IPS-18a (cell line): ENCODE measurements at regions not wholly inside any gene's neighbourhood (a gene's known extent, or its start where the extent isn't known, plus 50 kb on each side); places are given as distances from the start of the nearest gene placed in this dataset.

Experiments used
- H3K27ac ChIP-seq: one replicate; pipeline ENCODE4 v1.5.1; 2013; ENCODE audit warnings: low read length
- H3K27me3 ChIP-seq: one replicate; pipeline ENCODE4 v1.6.1; 2013; ENCODE audit warnings: mild to moderate bottlenecking, low read length; ENCODE audit not compliant: control insufficient read depth, insufficient read depth
- H3K36me3 ChIP-seq: one replicate; pipeline ENCODE4 v1.6.1; 2013; ENCODE audit warnings: low read depth, low read length; ENCODE audit not compliant: control insufficient read depth
- H3K4me1 ChIP-seq: one replicate; pipeline ENCODE4 v1.6.1; 2013; ENCODE audit warnings: low read depth, low read length; ENCODE audit not compliant: control insufficient read depth
- H3K4me3 ChIP-seq: one replicate; pipeline ENCODE4 v1.5.1; 2013; ENCODE audit warnings: low read length
- H3K9ac ChIP-seq: one replicate; pipeline ENCODE4 v1.6.1; 2013; ENCODE audit warnings: mild to moderate bottlenecking, low read length, moderate library complexity
- H3K9me3 ChIP-seq: one replicate; pipeline ENCODE4 v1.6.1; 2013; ENCODE audit warnings: low read depth, low read length; ENCODE audit not compliant: control insufficient read depth

DNA sequence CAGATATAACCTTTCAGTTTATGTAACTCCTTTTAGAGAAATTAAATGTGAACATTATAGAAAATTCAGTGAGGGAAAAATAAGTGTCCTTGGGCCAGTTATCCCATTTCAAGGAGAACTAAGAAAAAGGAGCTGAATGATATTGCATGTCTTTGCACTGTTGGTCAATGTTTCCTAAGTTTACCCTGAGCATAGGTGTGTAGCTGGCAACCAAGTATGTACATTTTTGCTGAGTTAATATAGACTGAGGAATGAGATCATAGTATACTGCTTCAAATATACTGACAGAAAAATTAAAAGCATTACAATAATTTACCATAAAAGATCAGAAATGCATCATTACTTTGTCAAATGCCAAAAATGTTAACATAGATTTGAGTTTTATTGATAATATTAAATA, 2128.7 kb upstream of the C9orf72 start:
- H3K9me3 ChIP-seq, result no peaks in the 10 kb centered on the region
- no peaks in the 10 kb centered on the region for H3K4me1 ChIP-seq
- no peaks in the 10 kb centered on the region for H3K36me3 ChIP-seq
- no peak overlapping the region for H3K9ac ChIP-seq
- no peak overlapping the region for H3K27ac ChIP-seq
- no peaks in the 10 kb centered on the region for H3K27me3 ChIP-seq
- no peak overlapping the region for H3K4me3 ChIP-seq

DNA sequence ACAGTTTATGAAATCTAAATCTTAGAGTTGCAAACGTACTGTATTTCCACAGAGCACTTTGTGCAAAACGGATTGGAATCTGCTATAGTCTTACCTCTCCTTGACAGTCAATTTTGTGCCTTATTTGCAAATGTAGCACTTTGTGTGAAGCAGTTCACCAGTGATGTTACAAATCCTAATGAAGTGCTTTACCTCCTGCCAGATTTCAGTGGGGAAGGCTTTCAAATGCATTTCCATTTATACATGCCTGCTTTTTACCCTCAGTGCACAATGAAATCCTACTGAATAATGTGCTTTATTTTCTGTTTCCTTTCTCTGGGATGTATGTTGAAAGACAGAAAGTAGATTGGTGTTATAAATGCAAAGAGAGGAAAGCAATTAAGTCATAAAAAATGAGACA, 2141.6 kb upstream of the C9orf72 start:
- Histone ChIP-seq H3K27me3 (no peaks in the 10 kb centered on the region), H3K4me3 (no peak overlapping the region), H3K4me1 (peaks cover 7% of the 10 kb centered on the region), H3K9me3 (no peaks in the 10 kb centered on the region), H3K36me3 (no peaks in the 10 kb centered on the region), H3K27ac (no peak overlapping the region), H3K9ac (no peak overlapping the region)

DNA sequence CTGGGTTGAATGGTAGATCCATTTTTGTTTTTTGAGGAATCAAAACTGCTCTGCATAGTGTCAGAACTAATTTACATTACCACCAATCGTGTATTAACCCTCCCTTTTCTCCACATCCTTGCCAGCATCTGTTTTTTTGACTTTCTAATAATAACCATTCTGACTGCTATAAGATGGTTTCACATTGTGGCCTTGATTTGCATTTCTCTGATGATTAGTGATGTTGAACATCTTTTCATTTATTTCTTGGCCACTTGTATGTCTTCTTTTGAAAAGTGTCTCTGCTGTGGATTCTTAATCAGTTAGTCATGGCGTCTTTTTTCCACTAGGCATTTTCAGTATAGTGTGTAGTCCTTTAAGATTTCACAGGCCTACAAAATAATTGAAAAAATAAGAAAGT, 2144.3 kb upstream of the C9orf72 start:
- Histone ChIP-seq H3K4me3 (no peak overlapping the region), H3K4me1 (peaks cover 7% of the 10 kb centered on the region), H3K27me3 (no peaks in the 10 kb centered on the region), H3K36me3 (no peaks in the 10 kb centered on the region), H3K9me3 (no peaks in the 10 kb centered on the region), H3K27ac (no peak overlapping the region), H3K9ac (no peak overlapping the region)

DNA sequence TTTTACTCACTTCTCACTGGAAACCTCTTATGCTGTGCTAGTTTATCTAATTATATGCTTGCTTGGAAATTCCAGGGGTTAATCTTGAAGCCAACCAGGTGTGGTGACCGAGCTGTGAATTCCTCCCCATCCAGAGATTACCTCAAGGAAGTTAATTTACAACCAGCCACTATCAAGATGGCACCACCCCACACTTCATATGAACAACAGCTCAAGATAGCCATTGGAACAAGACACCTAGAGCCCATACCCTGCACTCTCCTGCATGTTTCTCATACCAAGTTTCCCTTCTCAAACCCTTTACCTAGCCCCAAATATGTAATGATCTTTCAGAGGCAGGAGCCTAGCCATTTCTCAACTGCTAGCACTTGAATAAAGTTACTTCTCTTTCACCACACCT, 2156.9 kb upstream of the C9orf72 start:
- Histone ChIP-seq H3K27ac (no peak overlapping the region), H3K4me3 (no peak overlapping the region), H3K4me1 (no peaks in the 10 kb centered on the region), H3K9me3 (no peaks in the 10 kb centered on the region), H3K27me3 (no peaks in the 10 kb centered on the region), H3K36me3 (no peaks in the 10 kb centered on the region), H3K9ac (no peak overlapping the region)

DNA sequence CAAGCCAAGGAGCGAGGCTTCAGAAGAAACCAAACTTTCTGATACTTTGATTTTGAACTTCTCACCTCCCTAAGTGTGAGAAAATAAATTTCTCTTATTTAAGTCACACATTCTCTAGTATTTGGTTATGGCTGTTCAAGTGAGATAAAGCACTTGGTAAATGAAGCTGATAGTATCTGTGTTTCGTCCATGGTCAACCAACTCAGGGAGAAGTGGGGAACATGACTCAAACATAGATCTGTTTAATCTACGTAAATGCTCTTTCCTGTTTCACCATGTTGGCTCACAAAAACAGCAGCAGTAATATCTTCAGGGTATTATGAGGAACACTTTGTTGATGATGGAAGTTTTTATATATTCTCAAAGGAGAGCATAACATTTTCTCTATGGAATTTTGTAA, 2167.2 kb upstream of the C9orf72 start:
- H3K27me3 ChIP-seq, result no peaks in the 10 kb centered on the region
- no peak overlapping the region for H3K27ac ChIP-seq
- no peaks in the 10 kb centered on the region for H3K4me1 ChIP-seq
- H3K36me3 ChIP-seq, result no peaks in the 10 kb centered on the region
- H3K4me3 ChIP-seq, result no peak overlapping the region
- H3K9me3 ChIP-seq, result no peaks in the 10 kb centered on the region
- H3K9ac ChIP-seq, result no peak overlapping the region

DNA sequence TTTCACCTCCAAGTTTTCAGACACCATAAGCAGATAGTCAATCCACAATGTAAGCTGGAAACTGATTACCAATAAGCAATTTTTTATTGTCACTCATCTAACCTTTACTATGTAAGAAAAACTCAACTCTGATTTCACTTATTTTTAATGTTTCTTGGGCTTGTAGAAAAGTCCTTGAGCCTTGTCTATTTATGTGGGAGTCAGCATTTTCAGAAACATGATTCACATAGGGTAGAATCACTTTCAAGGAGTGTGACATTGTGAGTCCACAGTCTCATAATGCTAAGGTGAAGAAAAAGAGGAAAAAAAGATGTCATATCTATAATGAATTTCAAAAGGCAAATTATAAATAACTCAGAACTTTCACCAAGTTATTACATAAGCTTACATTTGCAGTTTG, 2167.9 kb upstream of the C9orf72 start:
- no peaks in the 10 kb centered on the region for H3K36me3 ChIP-seq
- no peak overlapping the region for H3K9ac ChIP-seq
- no peak overlapping the region for H3K27ac ChIP-seq
- no peak overlapping the region for H3K4me3 ChIP-seq
- H3K9me3 ChIP-seq, result no peaks in the 10 kb centered on the region
- H3K4me1 ChIP-seq, result no peaks in the 10 kb centered on the region
- no peaks in the 10 kb centered on the region for H3K27me3 ChIP-seq

DNA sequence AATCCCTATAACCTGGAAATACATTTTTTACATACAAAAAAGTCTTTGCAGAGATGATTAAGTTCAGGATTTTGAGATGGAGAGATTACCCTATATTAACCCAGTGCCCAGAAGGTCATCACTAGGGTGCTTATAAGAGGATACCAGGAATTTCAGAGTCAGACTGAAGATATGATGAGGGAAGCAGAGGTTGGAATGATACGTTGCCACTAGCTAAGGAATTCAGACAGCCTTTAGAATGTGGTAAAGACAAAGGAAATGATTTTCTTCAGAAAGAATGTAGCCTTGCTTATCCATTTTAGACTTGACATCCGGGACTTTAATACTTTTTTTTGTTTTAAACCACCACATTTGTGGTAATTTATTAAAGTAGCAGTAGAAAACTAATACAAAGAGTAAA, 2176.8 kb upstream of the C9orf72 start:
- H3K9ac ChIP-seq, result no peak overlapping the region
- H3K4me1 ChIP-seq, result no peaks in the 10 kb centered on the region
- H3K4me3 ChIP-seq, result no peak overlapping the region
- H3K36me3 ChIP-seq, result no peaks in the 10 kb centered on the region
- no peak overlapping the region for H3K27ac ChIP-seq
- H3K27me3 ChIP-seq, result no peaks in the 10 kb centered on the region
- H3K9me3 ChIP-seq, result no peaks in the 10 kb centered on the region

DNA sequence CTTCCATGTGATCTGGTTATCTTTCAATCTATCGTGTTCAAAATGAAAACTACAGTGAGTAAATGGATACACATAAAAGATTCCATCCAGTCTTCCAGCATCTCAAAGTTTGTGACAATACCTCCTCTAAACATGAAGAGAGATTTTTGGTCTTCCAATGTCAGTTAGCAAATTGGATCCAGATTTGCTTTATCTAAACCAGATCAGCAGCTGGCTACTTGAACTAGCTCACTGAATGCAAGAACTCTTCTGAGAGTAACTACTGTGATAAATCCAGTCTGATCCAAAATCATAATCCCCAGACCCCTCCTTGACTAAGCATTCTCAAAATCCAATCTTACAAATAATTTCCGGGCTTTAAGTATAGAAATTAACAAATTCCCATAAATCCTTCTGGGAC, 2177.9 kb upstream of the C9orf72 start:
- no peaks in the 10 kb centered on the region for H3K9me3 ChIP-seq
- no peak overlapping the region for H3K4me3 ChIP-seq
- no peak overlapping the region for H3K27ac ChIP-seq
- H3K9ac ChIP-seq, result no peak overlapping the region
- H3K36me3 ChIP-seq, result no peaks in the 10 kb centered on the region
- no peaks in the 10 kb centered on the region for H3K4me1 ChIP-seq
- H3K27me3 ChIP-seq, result no peaks in the 10 kb centered on the region

DNA sequence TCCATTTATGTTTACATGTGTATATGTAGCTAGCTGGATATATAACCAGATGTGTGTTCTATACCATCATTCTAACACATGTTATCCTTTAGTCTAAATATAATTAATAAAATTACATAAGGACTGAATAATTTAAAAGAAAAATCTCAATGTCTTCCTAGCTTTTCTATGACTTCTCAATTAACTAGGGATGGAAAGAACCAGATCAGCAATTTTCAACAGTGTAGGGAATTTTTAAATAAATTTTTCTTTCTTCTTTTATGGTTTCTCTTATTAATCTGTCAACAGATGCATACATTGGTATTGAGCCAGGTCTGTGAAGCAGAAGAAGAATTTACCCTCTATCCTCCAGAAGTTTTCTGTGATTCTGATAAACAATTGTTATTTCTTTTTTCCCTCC, 2180.4 kb upstream of the C9orf72 start:
- H3K9ac ChIP-seq, result no peak overlapping the region

DNA sequence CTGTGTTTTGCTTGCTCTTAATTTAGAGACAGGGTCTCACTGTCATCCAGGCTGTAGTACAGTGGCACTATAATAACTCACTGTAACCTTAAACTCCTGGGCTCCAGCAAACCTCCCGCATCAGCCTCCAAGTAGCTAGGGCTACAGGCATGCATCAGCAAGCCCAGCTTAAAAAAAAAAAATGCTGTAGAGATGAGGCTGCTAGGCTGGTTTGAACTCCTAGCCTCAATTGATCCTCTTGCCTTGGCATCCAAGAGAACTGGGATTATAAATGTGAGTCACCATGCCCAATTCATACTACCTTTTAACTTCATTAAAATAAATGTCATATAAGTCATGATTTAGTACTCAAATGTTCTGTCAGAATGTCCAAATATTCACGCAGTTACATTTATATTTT, 2195.7 kb upstream of the C9orf72 start:
- H3K9ac ChIP-seq, result no peak overlapping the region
- no peaks in the 10 kb centered on the region for H3K27me3 ChIP-seq
- no peaks in the 10 kb centered on the region for H3K9me3 ChIP-seq
- no peaks in the 10 kb centered on the region for H3K36me3 ChIP-seq
- H3K4me1 ChIP-seq, result no peaks in the 10 kb centered on the region
- H3K4me3 ChIP-seq, result no peak overlapping the region
- H3K27ac ChIP-seq, result no peak overlapping the region

More for the DNA sequence above, 2180.4 kb upstream of the C9orf72 start:
- Histone ChIP-seq H3K9me3 (no peaks in the 10 kb centered on the region), H3K27me3 (no peaks in the 10 kb centered on the region), H3K27ac (no peak overlapping the region), H3K4me3 (no peak overlapping the region), H3K4me1 (no peaks in the 10 kb centered on the region), H3K36me3 (no peaks in the 10 kb centered on the region)

DNA sequence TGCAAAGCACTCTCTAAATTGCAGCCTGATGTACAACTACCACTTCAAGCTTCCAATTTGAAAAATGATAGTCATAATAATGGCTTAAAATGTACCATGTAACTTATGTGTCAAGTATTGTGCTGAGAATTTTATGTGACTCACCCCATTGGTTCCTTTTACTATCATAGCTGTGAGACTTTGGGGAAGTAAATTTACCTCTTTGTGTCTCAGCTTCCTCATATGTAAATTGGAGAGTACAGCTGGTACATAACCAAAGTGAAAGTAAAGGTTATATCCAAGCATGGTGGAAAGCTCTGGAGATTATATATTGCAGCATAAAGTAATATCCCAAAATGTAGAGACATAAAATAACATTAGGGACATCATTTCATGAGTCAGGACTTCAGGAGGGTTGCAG, 2200.4 kb upstream of the C9orf72 start:
- Histone ChIP-seq H3K9me3 (no peaks in the 10 kb centered on the region), H3K4me1 (no peaks in the 10 kb centered on the region), H3K4me3 (no peak overlapping the region), H3K9ac (no peak overlapping the region), H3K27me3 (no peaks in the 10 kb centered on the region), H3K27ac (no peak overlapping the region), H3K36me3 (no peaks in the 10 kb centered on the region)

DNA sequence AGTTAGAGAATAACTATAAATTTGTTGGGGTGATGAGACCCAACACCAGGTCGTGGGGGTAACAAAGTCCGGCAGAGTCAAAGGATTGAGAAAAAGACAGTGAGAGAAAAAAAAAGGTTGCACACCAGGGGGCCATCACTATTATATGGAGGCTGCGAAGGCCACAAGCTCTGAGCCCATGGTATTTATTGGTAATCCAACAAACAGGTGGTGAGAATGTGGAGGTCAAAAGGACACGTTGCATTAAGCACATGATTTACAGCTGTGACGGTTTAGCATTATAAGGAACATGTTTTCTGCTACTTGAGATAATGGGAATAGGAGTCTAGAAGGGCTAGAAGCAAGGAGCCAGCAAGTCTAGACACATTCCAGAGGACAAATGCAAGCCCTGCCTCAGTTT, 2202.2 kb upstream of the C9orf72 start:
- Histone ChIP-seq H3K4me1 (no peaks in the 10 kb centered on the region), H3K4me3 (no peak overlapping the region), H3K27me3 (no peaks in the 10 kb centered on the region), H3K9me3 (no peaks in the 10 kb centered on the region), H3K36me3 (no peaks in the 10 kb centered on the region), H3K27ac (no peak overlapping the region), H3K9ac (no peak overlapping the region)
